Osteocyte (in vitro differentiated cells): ENCODE measurements at regions not wholly inside any gene's neighbourhood (a gene's known extent, or its start where the extent isn't known, plus 50 kb on each side); places are given as distances from the start of the nearest gene placed in this dataset.

Experiments
- DNase-seq: peaks from one replicate; pipeline ENCODE4 v3.0.0; 2021; ENCODE audit warnings: mixed read lengths; ENCODE audit not compliant: unreplicated experiment; ENCODE audit errors: extremely low spot score
- H3K27ac Mint-ChIP-seq: one replicate; pipeline ENCODE4 v1.8.0; 2021; ENCODE audit warnings: mild to moderate bottlenecking, mixed read lengths; ENCODE audit not compliant: unreplicated experiment
- H3K27me3 Mint-ChIP-seq: one replicate; pipeline ENCODE4 v1.8.0; 2021; ENCODE audit warnings: mixed read lengths; ENCODE audit not compliant: unreplicated experiment
- H3K36me3 Mint-ChIP-seq: one replicate; pipeline ENCODE4 v1.8.0; 2021; ENCODE audit warnings: mixed read lengths; ENCODE audit not compliant: unreplicated experiment
- H3K4me1 Mint-ChIP-seq: one replicate; pipeline ENCODE4 v1.8.0; 2021; ENCODE audit warnings: mixed read lengths; ENCODE audit not compliant: unreplicated experiment
- H3K4me3 Mint-ChIP-seq: one replicate; pipeline ENCODE4 v1.8.0; 2021; ENCODE audit warnings: mild to moderate bottlenecking, moderate library complexity, mixed read lengths; ENCODE audit not compliant: unreplicated experiment
- H3K9me3 Mint-ChIP-seq: one replicate; pipeline ENCODE4 v1.8.0; 2021; ENCODE audit warnings: mixed read lengths; ENCODE audit not compliant: unreplicated experiment
- CTCF ChIP-seq: fragments of 200-600 bp; sonication (generic); IDR thresholded peaks from 2 replicates; pipeline ENCODE4 v1.5.0; 2021; ENCODE audit warnings: antibody characterized with exemption, mild to moderate bottlenecking, moderate library complexity

- no peaks in the 10 kb centered on the region for H3K36me3 Mint-ChIP-seq
- no peak for TF ChIP-seq CTCF
- H3K4me3 Mint-ChIP-seq, result no peak overlapping the region
- no peak overlapping the region for H3K27ac Mint-ChIP-seq
- no peaks in the 10 kb centered on the region for H3K9me3 Mint-ChIP-seq
- no peak for DNase-seq
- no peaks in the 10 kb centered on the region for H3K27me3 Mint-ChIP-seq
- peaks cover 37% of the 10 kb centered on the region for H3K4me1 Mint-ChIP-seq
These were observed 346.7 kb upstream of the TGFBR2 start for GRCh38 chr3:30259730-30260129.

- DNase-seq, result no peak
- peaks cover 2% of the 10 kb centered on the region for H3K36me3 Mint-ChIP-seq
These were observed 345.6 kb upstream of the TGFBR2 start for GRCh38 chr3:30260762-30261161.

GRCh38 chr3:30263238-30263924 lies 343.0 kb upstream of the TGFBR2 start:
- no peak for TF ChIP-seq CTCF
- no peak overlapping the region for H3K4me3 Mint-ChIP-seq
- peaks cover 3% of the 10 kb centered on the region for H3K9me3 Mint-ChIP-seq
- DNase-seq, result no peak
- peaks cover 2% of the 10 kb centered on the region for H3K36me3 Mint-ChIP-seq
- no peaks in the 10 kb centered on the region for H3K27me3 Mint-ChIP-seq
- peak overlapping the region; percentile 29 for H3K27ac Mint-ChIP-seq
- H3K4me1 Mint-ChIP-seq, result peaks cover 31% of the 10 kb centered on the region

More at GRCh38 chr3:30260762-30261161, 345.6 kb upstream of the TGFBR2 start:
- TF ChIP-seq CTCF, result no peak
- Mint-ChIP-seq H3K4me3 (no peak overlapping the region), H3K4me1 (peaks cover 37% of the 10 kb centered on the region), H3K9me3 (peaks cover 3% of the 10 kb centered on the region), H3K27ac (no peak overlapping the region), H3K27me3 (no peaks in the 10 kb centered on the region)

- no peak for TF ChIP-seq CTCF
- DNase-seq, result no peak
- peaks cover 26% of the 10 kb centered on the region for H3K4me1 Mint-ChIP-seq
These were observed 342.5 kb upstream of the TGFBR2 start for GRCh38 chr3:30263925-30264313.

GRCh38 chr3:30266524-30266923 lies 339.9 kb upstream of the TGFBR2 start:
- H3K36me3 Mint-ChIP-seq, result peaks cover 2% of the 10 kb centered on the region
- H3K27me3 Mint-ChIP-seq, result no peaks in the 10 kb centered on the region
- TF ChIP-seq CTCF, result no peak
- no peak overlapping the region for H3K4me3 Mint-ChIP-seq
- no peak overlapping the region for H3K27ac Mint-ChIP-seq
- DNase-seq, result no peak
- H3K4me1 Mint-ChIP-seq, result peaks cover 20% of the 10 kb centered on the region
- H3K9me3 Mint-ChIP-seq, result peaks cover 6% of the 10 kb centered on the region

More at GRCh38 chr3:30263925-30264313, 342.5 kb upstream of the TGFBR2 start:
- H3K36me3 Mint-ChIP-seq, result peaks cover 2% of the 10 kb centered on the region
- H3K9me3 Mint-ChIP-seq, result peaks cover 3% of the 10 kb centered on the region
- H3K4me3 Mint-ChIP-seq, result no peak overlapping the region
- H3K27ac Mint-ChIP-seq, result no peak overlapping the region
- H3K27me3 Mint-ChIP-seq, result no peaks in the 10 kb centered on the region
